Ascending aorta (tissue), 2 donors: ENCODE measurements at regions not wholly inside any gene's neighbourhood (a gene's known extent, or its start where the extent isn't known, plus 50 kb on each side); places are given as distances from the start of the nearest gene placed in this dataset.

Source experiments
- DNase-seq, 2 donors: peaks; one replicate each; pipeline ENCODE4 v3.0.0-alpha.2; 2019; ENCODE audit warnings: low spot score in 2 of 2
- H3K27ac ChIP-seq, 2 donors: fragments of 200-600 bp; sonication (generic); one replicate each; pipeline ENCODE4 v1.5.1; 2016 to 2017; ENCODE audit warnings: mild to moderate bottlenecking in 1 of 2
- H3K27me3 ChIP-seq: fragments of 200-600 bp; sonication (generic); one replicate; pipeline ENCODE4 v1.5.1; 2017
- H3K36me3 ChIP-seq, 2 donors: fragments of 200-600 bp; sonication (generic); one replicate each; pipeline ENCODE4 v1.5.1; 2016
- H3K4me1 ChIP-seq, 2 donors: fragments of 200-600 bp; sonication (generic); one replicate each; pipeline ENCODE4 v1.5.1; 2016 to 2017; ENCODE audit warnings: mild to moderate bottlenecking in 1 of 2
- H3K4me3 ChIP-seq, 2 donors: fragments of 200-600 bp; sonication (generic); one replicate each; pipeline ENCODE4 v1.5.1; 2016 to 2017; ENCODE audit warnings: mild to moderate bottlenecking in 1 of 2
- H3K9me3 ChIP-seq, 2 donors: fragments of 200-600 bp; sonication (generic); one replicate each; pipeline ENCODE4 v1.5.1; 2016
- CTCF ChIP-seq, 3 experiments: fragments of 200-600 bp in 2 of 3; fragments of 450-650 bp in 1 of 3; sonication (generic) in 2 of 3; IDR thresholded peaks; one replicate each; pipeline ENCODE4 v1.5.1; 2016 to 2019; ENCODE audit warnings: antibody characterized with exemption in 3 of 3, mild to moderate bottlenecking in 1 of 3, moderate library complexity in 1 of 3
- intact Hi-C: fragments of 100-400 bp; cut with DNase I; formaldehyde crosslinking; loops from one replicate; pipeline ENCODE4 v1.15.1; 2023

- no peak for DNase-seq
- Histone ChIP-seq H3K9me3 (no peaks in the 10 kb centered on the region), H3K36me3 (no peaks in the 10 kb centered on the region), H3K4me3 (no peak overlapping the region), H3K27me3 (no peaks in the 10 kb centered on the region), H3K27ac (no peak overlapping the region), H3K4me1 (no peaks in the 10 kb centered on the region)
- intact Hi-C loops: no loop called here
- TF ChIP-seq CTCF (IDR thresholded peaks at IDR 0.05): no peak
These were observed 428.7 kb downstream of the QKI start for GRCh38 chr6:163843218-163843617.

- H3K4me1 ChIP-seq: no peaks in the 10 kb centered on the region
- H3K27me3 ChIP-seq: no peaks in the 10 kb centered on the region
- no peak for DNase-seq
- TF ChIP-seq CTCF (IDR thresholded peaks at IDR 0.05): no peak
- no peaks in the 10 kb centered on the region for H3K9me3 ChIP-seq
- no peaks in the 10 kb centered on the region for H3K36me3 ChIP-seq
- no peak overlapping the region for H3K4me3 ChIP-seq
- H3K27ac ChIP-seq: no peak overlapping the region
- intact Hi-C loops: no loop called here
These were observed 427.9 kb downstream of the QKI start for GRCh38 chr6:163842467-163842866.

- DNase-seq: no peak
- no peaks in the 10 kb centered on the region for H3K4me1 ChIP-seq
- H3K9me3 ChIP-seq: no peaks in the 10 kb centered on the region
- H3K4me3 ChIP-seq: no peak overlapping the region
- no peak for TF ChIP-seq CTCF (IDR thresholded peaks at IDR 0.05)
- no peak overlapping the region for H3K27ac ChIP-seq
- no peaks in the 10 kb centered on the region for H3K27me3 ChIP-seq
- intact Hi-C loops: no loop called here
- no peaks in the 10 kb centered on the region for H3K36me3 ChIP-seq
These were observed 427.2 kb downstream of the QKI start for GRCh38 chr6:163841733-163842132.

- Histone ChIP-seq H3K36me3 (no peaks in the 10 kb centered on the region), H3K4me1 (no peaks in the 10 kb centered on the region), H3K27me3 (no peaks in the 10 kb centered on the region), H3K9me3 (no peaks in the 10 kb centered on the region), H3K27ac (no peak overlapping the region), H3K4me3 (no peak overlapping the region)
- intact Hi-C loops: no loop called here
- DNase-seq: no peak
- no peak for TF ChIP-seq CTCF (IDR thresholded peaks at IDR 0.05)
These were observed 426.8 kb downstream of the QKI start for GRCh38 chr6:163841326-163841725.

- no peak overlapping the region for H3K4me3 ChIP-seq
- no peaks in the 10 kb centered on the region for H3K9me3 ChIP-seq
- no peaks in the 10 kb centered on the region for H3K27me3 ChIP-seq
- no peak for TF ChIP-seq CTCF (IDR thresholded peaks at IDR 0.05)
- H3K36me3 ChIP-seq: no peaks in the 10 kb centered on the region
- intact Hi-C loops: no loop called here
- H3K4me1 ChIP-seq: no peaks in the 10 kb centered on the region
- DNase-seq: no peak
- H3K27ac ChIP-seq: no peak overlapping the region
These were observed 426.4 kb downstream of the QKI start for GRCh38 chr6:163840880-163841279.

- Histone ChIP-seq H3K36me3 (no peaks in the 10 kb centered on the region), H3K4me1 (no peaks in the 10 kb centered on the region), H3K4me3 (no peak overlapping the region), H3K9me3 (no peaks in the 10 kb centered on the region), H3K27me3 (no peaks in the 10 kb centered on the region), H3K27ac (no peak overlapping the region)
- TF ChIP-seq CTCF (IDR thresholded peaks at IDR 0.05): no peak
- intact Hi-C loops: no loop called here
- no peak for DNase-seq
These were observed 424.8 kb downstream of the QKI start for GRCh38 chr6:163839296-163839695.
